ENCODE measurements at regions not wholly inside any gene's neighbourhood (a gene's known extent, or its start where the extent isn't known, plus 50 kb on each side); places are given as distances from the start of the nearest gene placed in this dataset.

- no peak for TF ChIP-seq CTCF (IDR thresholded peaks at IDR 0.05)
- no peak for TF ChIP-seq POLR2A (IDR thresholded peaks at IDR 0.05)
Measured at GRCh38 chr18:30254331-30254730, 788.2 kb downstream of the DSC3 start.

Measured in heart left ventricle (tissue), 13 donors.